OCI-LY3 (cell line): ENCODE measurements at regions not wholly inside any gene's neighbourhood (a gene's known extent, or its start where the extent isn't known, plus 50 kb on each side); places are given as distances from the start of the nearest gene placed in this dataset.
"Not testable (repeated sequence)": the region's sequence is repeated elsewhere in the genome, so short reads cannot be mapped to it uniquely, and the experiment has no call there.

ENCODE experiments used
- H2AFZ ChIP-seq: fragments of 200-600, 300-600 bp; shearing (Covaris generic); 2 replicates; pipeline ENCODE4 v1.6.0; 2014; ENCODE audit warnings: antibody characterized with exemption, low read depth, low read length
- H3K27ac ChIP-seq: fragments of 200-600, 300-600 bp; sonication (generic); 2 replicates; pipeline ENCODE4 v1.5.1; 2014; ENCODE audit warnings: mild to moderate bottlenecking, low read length, moderate library complexity, mixed read lengths
- H3K27me3 ChIP-seq: fragments of 200-600, 300-600 bp; sonication (generic); 2 replicates; pipeline ENCODE4 v1.6.1; 2014; ENCODE audit warnings: low read depth, low read length, mixed read lengths
- H3K36me3 ChIP-seq: fragments of 200-600, 300-600 bp; sonication (generic); replicated peaks from 2 replicates; pipeline ENCODE3; 2014; ENCODE audit warnings: low read depth, low read length, mixed read lengths
- H3K4me1 ChIP-seq: fragments of 300-600, 200-600 bp; sonication (generic); 2 replicates; pipeline ENCODE4 v1.6.1; 2014; ENCODE audit warnings: low read length, mixed read lengths
- H3K4me2 ChIP-seq: fragments of 200-600, 300-600 bp; sonication (generic); 2 replicates; pipeline ENCODE4 v1.6.1; 2014; ENCODE audit warnings: low read length, mixed read lengths
- H3K4me3 ChIP-seq: fragments of 300-600, 200-600 bp; sonication (generic); 2 replicates; pipeline ENCODE4 v1.5.1; 2014; ENCODE audit warnings: antibody characterized with exemption, mild to moderate bottlenecking, low read length, moderate library complexity
- H3K79me2 ChIP-seq: fragments of 300-600, 200-600 bp; shearing (Covaris generic); 2 replicates; pipeline ENCODE4 v1.6.1; 2014; ENCODE audit warnings: mild to moderate bottlenecking, low read length, mixed read lengths
- H3K9ac ChIP-seq: fragments of 300-600, 200-600 bp; shearing (Covaris generic); 2 replicates; pipeline ENCODE4 v1.6.0; 2014; ENCODE audit warnings: mild to moderate bottlenecking, low read length, moderate library complexity
- H3K9me3 ChIP-seq: fragments of 200-600, 300-600 bp; shearing (Covaris generic); 2 replicates; pipeline ENCODE4 v1.6.1; 2014; ENCODE audit warnings: low read length, mixed read lengths; ENCODE audit not compliant: insufficient read depth
- H4K20me1 ChIP-seq: fragments of 200-600, 300-600 bp; sonication (generic); 2 replicates; pipeline ENCODE4 v1.6.1; 2016; ENCODE audit warnings: low read length, mixed read lengths; ENCODE audit not compliant: insufficient read depth
- CTCF ChIP-seq: fragments of 200-600, 300-600 bp; sonication (generic); IDR thresholded peaks from 2 replicates; pipeline ENCODE4 v1.5.1; 2014; ENCODE audit warnings: antibody characterized with exemption, low read length, low read depth
- EZH2phosphoT487 ChIP-seq: fragments of 200-600 bp; shearing (Covaris generic); IDR thresholded peaks from 2 replicates; pipeline ENCODE4 v1.6.1; 2018; ENCODE audit warnings: antibody characterized with exemption, mixed run types, low read depth

DNA sequence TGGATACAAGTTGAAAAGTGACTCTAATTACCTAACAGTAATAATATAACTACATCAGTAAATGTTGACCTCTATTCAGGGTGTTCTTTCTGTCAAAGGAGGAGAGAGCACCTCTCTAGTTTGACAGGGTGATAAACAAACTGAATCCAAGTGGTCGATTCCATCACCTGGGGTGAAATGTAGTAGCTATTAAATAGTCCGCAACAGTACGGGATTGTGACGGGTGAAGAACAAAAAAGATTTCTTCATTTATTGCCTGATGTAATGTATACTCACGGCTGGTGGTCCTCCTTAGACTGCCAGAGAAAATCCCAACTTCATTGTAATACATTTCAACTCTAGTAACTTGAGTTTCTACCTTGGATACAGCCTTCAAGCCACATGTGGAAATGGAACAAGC is 292.5 kb upstream of the CELF2 start:
- H2AFZ ChIP-seq, result no peak overlapping the region
- H3K36me3 ChIP-seq, result no peaks in the 10 kb centered on the region
- no peak overlapping the region for H3K27ac ChIP-seq
- no peaks in the 10 kb centered on the region for H4K20me1 ChIP-seq
- H3K9me3 ChIP-seq, result no peaks in the 10 kb centered on the region
- H3K79me2 ChIP-seq, result no peaks in the 10 kb centered on the region
- no peak overlapping the region for H3K9ac ChIP-seq
- no peaks in the 10 kb centered on the region for H3K27me3 ChIP-seq
- no peak for TF ChIP-seq EZH2phosphoT487
- no peak for TF ChIP-seq CTCF
- H3K4me2 ChIP-seq, result no peak overlapping the region
- no peaks in the 10 kb centered on the region for H3K4me1 ChIP-seq
- H3K4me3 ChIP-seq, result no peak overlapping the region

DNA sequence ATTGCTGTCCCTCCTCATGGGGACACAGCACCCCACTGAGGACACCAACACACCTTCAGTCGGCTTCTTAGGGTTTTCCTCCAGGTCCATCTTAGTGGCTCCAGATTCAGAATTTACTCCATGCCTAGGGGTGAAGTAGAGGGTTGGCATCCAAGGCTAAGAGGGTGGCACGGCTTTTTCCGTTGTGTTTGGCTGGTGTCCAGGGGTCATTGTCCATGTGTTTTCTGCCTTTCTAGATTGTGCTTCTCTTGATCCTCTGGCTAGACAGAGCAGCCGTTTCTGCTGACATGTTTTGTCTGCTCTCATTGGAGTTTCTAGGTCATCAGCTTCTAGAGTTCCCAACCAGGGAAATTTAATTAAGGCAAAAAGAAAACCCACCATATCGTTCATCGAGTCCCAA is 291.6 kb upstream of the CELF2 start:
- Histone ChIP-seq H3K36me3 (no peaks in the 10 kb centered on the region), H3K79me2 (no peaks in the 10 kb centered on the region), H3K4me1 (no peaks in the 10 kb centered on the region), H3K9me3 (no peaks in the 10 kb centered on the region), H4K20me1 (no peaks in the 10 kb centered on the region), H3K27me3 (no peaks in the 10 kb centered on the region), H3K9ac (no peak overlapping the region), H3K27ac (no peak overlapping the region), H3K4me2 (no peak overlapping the region), H2AFZ (no peak overlapping the region), H3K4me3 (no peak overlapping the region)
- TF ChIP-seq CTCF (no peak), EZH2phosphoT487 (no peak)

GRCh38 chr10:10727411-10727810 is 290.3 kb upstream of the CELF2 start:
- not testable (repeated sequence) for H3K27me3 ChIP-seq, H3K27ac ChIP-seq, H3K79me2 ChIP-seq, H3K4me3 ChIP-seq, H3K9me3 ChIP-seq, H4K20me1 ChIP-seq, H3K4me2 ChIP-seq, H3K4me1 ChIP-seq, H3K36me3 ChIP-seq, H3K9ac ChIP-seq, H2AFZ ChIP-seq

- no peaks in the 10 kb centered on the region for H4K20me1 ChIP-seq
- no peak overlapping the region for H2AFZ ChIP-seq
- no peaks in the 10 kb centered on the region for H3K27me3 ChIP-seq
- no peak overlapping the region for H3K27ac ChIP-seq
- no peak overlapping the region for H3K4me3 ChIP-seq
- TF ChIP-seq CTCF (no peak), EZH2phosphoT487 (no peak)
- H3K36me3 ChIP-seq, result no peaks in the 10 kb centered on the region
- no peak overlapping the region for H3K9ac ChIP-seq
- H3K9me3 ChIP-seq, result no peaks in the 10 kb centered on the region
- no peaks in the 10 kb centered on the region for H3K79me2 ChIP-seq
- no peaks in the 10 kb centered on the region for H3K4me1 ChIP-seq
- H3K4me2 ChIP-seq, result no peak overlapping the region
Measured at GRCh38 chr10:10727812-10728211, 289.9 kb upstream of the CELF2 start.

DNA sequence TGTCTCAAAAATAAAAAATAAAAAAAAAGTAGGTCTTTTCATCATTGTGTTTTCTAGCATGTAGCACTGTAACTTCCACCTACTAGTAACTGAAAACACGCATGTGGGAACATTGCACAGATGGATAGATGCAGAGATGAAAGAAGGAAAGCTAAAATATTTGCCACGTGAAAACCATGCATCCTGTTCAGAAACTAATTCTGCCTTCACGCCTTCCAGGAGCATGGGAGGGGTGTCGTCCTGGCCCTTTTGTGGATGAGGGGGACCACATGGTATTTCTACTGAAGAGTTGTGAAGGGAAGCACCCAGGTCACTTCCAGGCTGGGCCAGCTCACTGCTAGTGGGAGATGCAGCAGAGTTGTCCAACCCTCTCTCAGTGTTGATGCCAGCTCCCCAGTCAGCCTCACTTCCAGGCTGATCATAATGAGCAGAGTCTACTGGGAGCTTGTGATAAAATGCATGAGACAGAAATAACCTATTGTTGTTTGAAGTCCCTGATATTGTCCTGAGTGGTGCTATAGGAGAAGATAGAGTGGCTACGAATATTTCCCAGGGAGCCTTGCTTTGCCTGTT is 287.1 kb upstream of the CELF2 start:
- H3K79me2 ChIP-seq, result no peaks in the 10 kb centered on the region
- no peak overlapping the region for H3K9ac ChIP-seq
- no peak for TF ChIP-seq EZH2phosphoT487
- TF ChIP-seq CTCF, result no peak
- H4K20me1 ChIP-seq, result no peaks in the 10 kb centered on the region
- no peaks in the 10 kb centered on the region for H3K4me1 ChIP-seq
- H3K27me3 ChIP-seq, result no peaks in the 10 kb centered on the region
- H2AFZ ChIP-seq, result no peak overlapping the region
- no peak overlapping the region for H3K4me2 ChIP-seq
- no peak overlapping the region for H3K4me3 ChIP-seq
- no peak overlapping the region for H3K27ac ChIP-seq
- no peaks in the 10 kb centered on the region for H3K36me3 ChIP-seq
- H3K9me3 ChIP-seq, result no peaks in the 10 kb centered on the region
